Keratinocyte (primary cell): ENCODE measurements at regions not wholly inside any gene's neighbourhood (a gene's known extent, or its start where the extent isn't known, plus 50 kb on each side); places are given as distances from the start of the nearest gene placed in this dataset.
"Not testable (repeated sequence)": the region's sequence is repeated elsewhere in the genome, so short reads cannot be mapped to it uniquely, and the experiment has no call there.

ENCODE experiments used
- DNase-seq: peaks from one replicate; pipeline ENCODE4 v3.0.0-alpha.2; 2011; ENCODE audit warnings: low read depth, missing footprints, low spot score
- FAIRE-seq: peaks from 2 replicates; lab custom pipeline; 2011; peaks lifted over from hg19 to GRCh38; lab: Jason Lieb, UNC
- H2AFZ ChIP-seq: 2 replicates; pipeline ENCODE4 v1.6.0; 2012; ENCODE audit warnings: low read length, control low read depth, inconsistent platforms; ENCODE audit not compliant: control insufficient read depth
- H3K27ac ChIP-seq: 2 replicates; pipeline ENCODE4 v1.5.1; 2011; ENCODE audit warnings: low read length; ENCODE audit not compliant: control insufficient read depth, insufficient read depth
- H3K27me3 ChIP-seq: 3 replicates; pipeline ENCODE4 v1.6.0; 2011; ENCODE audit warnings: low read length; ENCODE audit not compliant: control insufficient read depth, insufficient read depth; ENCODE audit errors: extremely low read depth
- H3K36me3 ChIP-seq, 2 experiments: 2 replicates in 1 of 2; 3 replicates in 1 of 2; pipeline ENCODE4 v1.5.1; 2011; ENCODE audit warnings: low read length in 2 of 2, mild to moderate bottlenecking in 1 of 2; ENCODE audit not compliant: control insufficient read depth in 2 of 2, insufficient read depth in 2 of 2; ENCODE audit errors: extremely low read depth in 1 of 2
- H3K4me1 ChIP-seq: 3 replicates; pipeline ENCODE4 v1.5.1; 2011; ENCODE audit warnings: low read length; ENCODE audit not compliant: control insufficient read depth, insufficient read depth; ENCODE audit errors: extremely low read depth
- H3K4me2 ChIP-seq: 3 replicates; pipeline ENCODE4 v1.6.0; 2011; ENCODE audit warnings: low read depth, low read length; ENCODE audit not compliant: control insufficient read depth, insufficient read depth; ENCODE audit errors: extremely low read depth
- H3K4me3 ChIP-seq, 3 experiments: fragments of 200-600 bp in 1 of 3; sonication (generic) in 1 of 3; 2 replicates in 2 of 3; 3 replicates in 1 of 3; pipeline ENCODE4 v1.5.1; 2011 to 2016; ENCODE audit warnings: low read length in 3 of 3, mild to moderate bottlenecking in 3 of 3, control low read depth in 2 of 3, inconsistent platforms in 1 of 3, low read depth in 1 of 3, mixed read lengths in 1 of 3, mixed run types in 1 of 3, moderate library complexity in 1 of 3; ENCODE audit not compliant: control insufficient read depth in 2 of 3, insufficient read depth in 2 of 3; ENCODE audit errors: extremely low read depth in 1 of 3
- H3K79me2 ChIP-seq: 2 replicates; pipeline ENCODE4 v1.6.0; 2012; ENCODE audit warnings: low read length; ENCODE audit not compliant: control insufficient read depth, insufficient read depth
- H3K9ac ChIP-seq: 3 replicates; pipeline ENCODE4 v1.6.0; 2011; ENCODE audit warnings: low read length; ENCODE audit not compliant: control insufficient read depth, insufficient read depth; ENCODE audit errors: extremely low read depth
- H3K9me1 ChIP-seq: 3 replicates; pipeline ENCODE4 v1.6.0; 2011; ENCODE audit warnings: low read length; ENCODE audit not compliant: control insufficient read depth, insufficient read depth; ENCODE audit errors: extremely low read depth
- H3K9me3 ChIP-seq: 2 replicates; pipeline ENCODE4 v1.5.1; 2012; ENCODE audit warnings: low read depth, low read length; ENCODE audit not compliant: control insufficient read depth
- H4K20me1 ChIP-seq: 3 replicates; pipeline ENCODE4 v1.6.0; 2011; ENCODE audit warnings: low read length; ENCODE audit not compliant: control insufficient read depth, insufficient read depth; ENCODE audit errors: extremely low read depth
- EZH2 ChIP-seq: IDR thresholded peaks from one replicate; pipeline ENCODE4 v1.6.1; 2012; ENCODE audit warnings: inconsistent platforms, mild to moderate bottlenecking, low read length, moderate library complexity
- dilution Hi-C: fragments of 300-500 bp; cut with MboI; formaldehyde crosslinking; loops from one replicate; pipeline ENCODE4 v1.7.0; 2020; ENCODE audit warnings: low sequenced_read_pairs; ENCODE audit not compliant: extremely low pct_ligation_motif_present
- TF ChIP-seq, protein P1 (sequence below), 3 experiments: IDR thresholded peaks in 1 of 3; conservative IDR thresholded peaks in 1 of 3; optimal IDR thresholded peaks in 1 of 3; 2 replicates in 2 of 3; 3 replicates in 1 of 3; pipeline versions ENCODE3 to v1.5.1; 2011; ENCODE audit warnings: low read length in 3 of 3, mild to moderate bottlenecking in 3 of 3, moderate library complexity in 2 of 3, control low read depth in 1 of 3, inconsistent platforms in 1 of 3; ENCODE audit not compliant: insufficient read depth in 2 of 3; ENCODE audit errors: extremely low read depth in 1 of 3

- H3K4me2 ChIP-seq = no peak overlapping the region
- no peak overlapping the region for H3K27ac ChIP-seq
- no peak overlapping the region for H3K9ac ChIP-seq
- H3K27me3 ChIP-seq = no peaks in the 10 kb centered on the region
- no peaks in the 10 kb centered on the region for H3K36me3 ChIP-seq
- TF ChIP-seq EZH2 = no peak
- TF ChIP-seq, protein P1, sequence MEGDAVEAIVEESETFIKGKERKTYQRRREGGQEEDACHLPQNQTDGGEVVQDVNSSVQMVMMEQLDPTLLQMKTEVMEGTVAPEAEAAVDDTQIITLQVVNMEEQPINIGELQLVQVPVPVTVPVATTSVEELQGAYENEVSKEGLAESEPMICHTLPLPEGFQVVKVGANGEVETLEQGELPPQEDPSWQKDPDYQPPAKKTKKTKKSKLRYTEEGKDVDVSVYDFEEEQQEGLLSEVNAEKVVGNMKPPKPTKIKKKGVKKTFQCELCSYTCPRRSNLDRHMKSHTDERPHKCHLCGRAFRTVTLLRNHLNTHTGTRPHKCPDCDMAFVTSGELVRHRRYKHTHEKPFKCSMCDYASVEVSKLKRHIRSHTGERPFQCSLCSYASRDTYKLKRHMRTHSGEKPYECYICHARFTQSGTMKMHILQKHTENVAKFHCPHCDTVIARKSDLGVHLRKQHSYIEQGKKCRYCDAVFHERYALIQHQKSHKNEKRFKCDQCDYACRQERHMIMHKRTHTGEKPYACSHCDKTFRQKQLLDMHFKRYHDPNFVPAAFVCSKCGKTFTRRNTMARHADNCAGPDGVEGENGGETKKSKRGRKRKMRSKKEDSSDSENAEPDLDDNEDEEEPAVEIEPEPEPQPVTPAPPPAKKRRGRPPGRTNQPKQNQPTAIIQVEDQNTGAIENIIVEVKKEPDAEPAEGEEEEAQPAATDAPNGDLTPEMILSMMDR (optimal IDR thresholded peaks at IDR 0.05 in 1 of 3, IDR thresholded peaks at IDR 0.05 in 1 of 3, conservative IDR thresholded peaks at IDR 0.05 in 1 of 3; ENCODE audit: extremely low read depth in 1 of 3, insufficient read depth in 2 of 3, low read length in 3 of 3) = no peak
- no peak overlapping the region for H2AFZ ChIP-seq
- dilution Hi-C loops = no loop called here
- no peaks in the 10 kb centered on the region for H3K4me1 ChIP-seq
- no peaks in the 10 kb centered on the region for H3K9me3 ChIP-seq
- H3K79me2 ChIP-seq = no peaks in the 10 kb centered on the region
- no peaks in the 10 kb centered on the region for H4K20me1 ChIP-seq
- H3K4me3 ChIP-seq = no peak overlapping the region
- no peak for FAIRE-seq
- H3K9me1 ChIP-seq = no peaks in the 10 kb centered on the region
- DNase-seq = no peak
Observed at GRCh38 chr16:77049577-77049976, 141.4 kb upstream of the MON1B start.

- H3K27me3 ChIP-seq, H3K4me1 ChIP-seq, H3K9me3 ChIP-seq, H3K27ac ChIP-seq, H3K9me1 ChIP-seq, H3K9ac ChIP-seq, H4K20me1 ChIP-seq, H2AFZ ChIP-seq, H3K79me2 ChIP-seq, H3K4me2 ChIP-seq, FAIRE-seq, dilution Hi-C loops, H3K36me3 ChIP-seq, H3K4me3 ChIP-seq, DNase-seq: not testable (repeated sequence)
Observed at GRCh38 chr16:77056597-77056996, 134.4 kb upstream of the MON1B start.

DNA sequence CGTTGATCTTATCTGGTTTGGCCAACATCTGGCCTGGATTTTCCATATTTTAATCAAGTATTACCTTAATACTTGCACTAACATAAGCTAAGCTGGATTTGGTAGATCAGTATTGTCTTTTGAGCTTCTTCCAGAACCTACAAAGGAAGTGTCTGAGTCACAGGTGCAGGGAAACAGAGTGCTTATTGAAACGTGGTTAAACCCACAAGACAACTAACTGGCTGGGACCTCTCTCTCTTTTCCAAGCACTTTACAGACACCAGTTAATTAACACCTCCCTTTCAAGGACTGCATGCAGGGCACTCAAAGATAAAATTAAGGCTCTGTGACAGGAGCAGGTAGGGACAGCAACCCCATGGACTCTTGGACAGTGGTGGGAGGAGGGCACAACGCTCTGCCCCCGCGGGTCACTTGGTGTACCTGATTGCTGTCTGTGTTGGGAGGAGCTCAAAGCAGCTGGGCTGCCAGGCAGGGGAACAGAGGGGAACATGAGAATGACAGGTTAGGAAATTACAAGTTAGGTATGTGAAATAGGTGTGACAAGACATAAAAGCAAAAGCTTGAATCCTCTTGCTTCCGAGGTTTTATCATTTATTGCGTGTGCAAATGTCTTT lies 133.7 kb upstream of the MON1B start:
- Histone ChIP-seq H2AFZ (no peak overlapping the region), H3K4me1 (no peaks in the 10 kb centered on the region), H3K9ac (no peak overlapping the region), H3K9me1 (no peaks in the 10 kb centered on the region), H3K9me3 (no peaks in the 10 kb centered on the region), H3K36me3 (no peaks in the 10 kb centered on the region), H3K4me2 (no peak overlapping the region), H3K4me3 (no peak overlapping the region), H3K79me2 (no peaks in the 10 kb centered on the region), H4K20me1 (no peaks in the 10 kb centered on the region), H3K27ac (no peak overlapping the region), H3K27me3 (no peaks in the 10 kb centered on the region)
- FAIRE-seq = no peak
- TF ChIP-seq EZH2 = no peak
- TF ChIP-seq, protein P1 (optimal IDR thresholded peaks at IDR 0.05 in 1 of 3, IDR thresholded peaks at IDR 0.05 in 1 of 3, conservative IDR thresholded peaks at IDR 0.05 in 1 of 3; ENCODE audit: extremely low read depth in 1 of 3, insufficient read depth in 2 of 3, low read length in 3 of 3) = no peak
- dilution Hi-C loops = no loop called here
- DNase-seq = no peak
